ENCODE measurements at regions not wholly inside any gene's neighbourhood (a gene's known extent, or its start where the extent isn't known, plus 50 kb on each side); places are given as distances from the start of the nearest gene placed in this dataset.

GRCh38 chr4:155592179-155592937, 74.3 kb upstream of the GUCY1A1 start:
- TF ChIP-seq CTCF (conservative IDR thresholded peaks at IDR 0.05), result no peak
- no peak for TF ChIP-seq ZFX (IDR thresholded peaks at IDR 0.05)

All from C4-2B (cell line).